Mesenchymal stem cell (in vitro differentiated cells and primary cell): ENCODE measurements at regions not wholly inside any gene's neighbourhood (a gene's known extent, or its start where the extent isn't known, plus 50 kb on each side); places are given as distances from the start of the nearest gene placed in this dataset.

Source experiments
- DNase-seq: peaks from one replicate; pipeline ENCODE4 v3.0.0-alpha.2; 2013
- H2AFZ ChIP-seq: one replicate; pipeline ENCODE4 v1.6.1; 2013; ENCODE audit warnings: low read depth, mild to moderate bottlenecking, control low read depth, inconsistent platforms, low read length, moderate library complexity
- H2AK5ac ChIP-seq: 2 replicates; pipeline ENCODE4 v1.6.1; 2013; ENCODE audit warnings: low read length, moderate library complexity, mild to moderate bottlenecking, inconsistent platforms; ENCODE audit not compliant: severe bottlenecking
- H2BK120ac ChIP-seq: one replicate; pipeline ENCODE4 v1.6.1; 2013; ENCODE audit warnings: low read depth, mild to moderate bottlenecking, inconsistent platforms, low read length, moderate library complexity
- H2BK12ac ChIP-seq, 2 experiments: one replicate each; pipeline ENCODE4 v1.6.1; 2013; ENCODE audit warnings: inconsistent platforms in 2 of 2, low read length in 2 of 2, mild to moderate bottlenecking in 2 of 2, moderate library complexity in 2 of 2, control low read depth in 1 of 2
- H2BK15ac ChIP-seq: one replicate; pipeline ENCODE4 v1.6.1; 2013; ENCODE audit warnings: mild to moderate bottlenecking, low read depth, inconsistent platforms; ENCODE audit not compliant: poor library complexity, severe bottlenecking
- H2BK5ac ChIP-seq: 2 replicates; pipeline ENCODE4 v1.6.1; 2013; ENCODE audit warnings: low read depth, mild to moderate bottlenecking, low read length, control low read depth, inconsistent platforms; ENCODE audit not compliant: poor library complexity, severe bottlenecking
- H3K14ac ChIP-seq, 2 experiments: one replicate each; pipeline ENCODE4 v1.6.1; 2013; ENCODE audit warnings: inconsistent platforms in 2 of 2, low read length in 2 of 2, control low read depth in 1 of 2, mild to moderate bottlenecking in 1 of 2, moderate library complexity in 1 of 2
- H3K18ac ChIP-seq, 2 experiments: one replicate each; pipeline ENCODE4 v1.6.1; 2013; ENCODE audit warnings: inconsistent platforms in 2 of 2, low read length in 2 of 2, control low read depth in 1 of 2, low read depth in 1 of 2, mild to moderate bottlenecking in 1 of 2
- H3K23ac ChIP-seq, 2 experiments: one replicate each; pipeline ENCODE4 v1.6.1; 2013; ENCODE audit warnings: inconsistent platforms in 2 of 2, low read length in 2 of 2, mild to moderate bottlenecking in 2 of 2, moderate library complexity in 2 of 2, control low read depth in 1 of 2
- H3K27ac ChIP-seq: 2 replicates; pipeline ENCODE4 v1.5.1; 2013; ENCODE audit warnings: mild to moderate bottlenecking, moderate library complexity, low read length, control low read depth, inconsistent platforms; ENCODE audit not compliant: poor library complexity, severe bottlenecking
- H3K27me3 ChIP-seq, 2 experiments: 2 replicates each; pipeline versions ENCODE4 v1.6.1 to v1.7.0; 2013; ENCODE audit warnings: low read length in 2 of 2, mild to moderate bottlenecking in 2 of 2, moderate library complexity in 2 of 2, control low read depth in 1 of 2, inconsistent platforms in 1 of 2; ENCODE audit not compliant: control insufficient read depth in 1 of 2, insufficient read depth in 1 of 2
- H3K36me3 ChIP-seq, 2 experiments: 2 replicates each; pipeline versions ENCODE4 v1.6.1 to v1.7.0; 2013; ENCODE audit warnings: low read length in 2 of 2, control low read depth in 1 of 2, inconsistent platforms in 1 of 2, low read depth in 1 of 2, mild to moderate bottlenecking in 1 of 2; ENCODE audit not compliant: insufficient read depth in 2 of 2, control insufficient read depth in 1 of 2
- H3K4ac ChIP-seq, 2 experiments: one replicate each; pipeline ENCODE4 v1.6.1; 2013; ENCODE audit warnings: inconsistent platforms in 2 of 2, low read length in 2 of 2, mild to moderate bottlenecking in 2 of 2, moderate library complexity in 2 of 2, control low read depth in 1 of 2, low read depth in 1 of 2
- H3K4me1 ChIP-seq: 2 replicates; pipeline ENCODE4 v1.6.1; 2013; ENCODE audit warnings: low read depth, low read length, control low read depth; ENCODE audit not compliant: control insufficient read depth, insufficient read depth
- H3K4me2 ChIP-seq: 2 replicates; pipeline ENCODE4 v1.6.1; 2013; ENCODE audit warnings: low read length, mild to moderate bottlenecking, inconsistent platforms; ENCODE audit not compliant: poor library complexity, severe bottlenecking
- H3K4me3 ChIP-seq, 2 experiments: 2 replicates each; pipeline versions ENCODE4 v1.5.1 to v1.7.0; 2013; ENCODE audit warnings: low read length in 2 of 2, mild to moderate bottlenecking in 2 of 2, control low read depth in 1 of 2, low read depth in 1 of 2; ENCODE audit not compliant: insufficient read depth in 1 of 2
- H3K79me1 ChIP-seq: replicated peaks from 2 replicates; pipeline ENCODE4 v1.6.1; 2013; ENCODE audit warnings: mild to moderate bottlenecking, control low read depth, low read length, inconsistent platforms; ENCODE audit not compliant: poor library complexity, severe bottlenecking
- H3K9ac ChIP-seq: 2 replicates; pipeline ENCODE4 v1.7.0; 2013; ENCODE audit warnings: mild to moderate bottlenecking, low read length, moderate library complexity
- H3K9me3 ChIP-seq: 2 replicates; pipeline ENCODE4 v1.7.0; 2013; ENCODE audit warnings: mild to moderate bottlenecking, low read length; ENCODE audit not compliant: control insufficient read depth
- H4K8ac ChIP-seq: one replicate; pipeline ENCODE4 v1.6.1; 2013; ENCODE audit warnings: inconsistent platforms, mild to moderate bottlenecking, low read length, moderate library complexity
- H4K91ac ChIP-seq: one replicate; pipeline ENCODE4 v1.6.1; 2013; ENCODE audit warnings: mild to moderate bottlenecking, low read length, inconsistent platforms
- WGBS: methylation state at CpG from one replicate; pipeline ENCODE4 v1.1.7; 2013; ENCODE audit warnings: mixed read lengths; 5-methylcytosine and 5-hydroxymethylcytosine counted together

DNA sequence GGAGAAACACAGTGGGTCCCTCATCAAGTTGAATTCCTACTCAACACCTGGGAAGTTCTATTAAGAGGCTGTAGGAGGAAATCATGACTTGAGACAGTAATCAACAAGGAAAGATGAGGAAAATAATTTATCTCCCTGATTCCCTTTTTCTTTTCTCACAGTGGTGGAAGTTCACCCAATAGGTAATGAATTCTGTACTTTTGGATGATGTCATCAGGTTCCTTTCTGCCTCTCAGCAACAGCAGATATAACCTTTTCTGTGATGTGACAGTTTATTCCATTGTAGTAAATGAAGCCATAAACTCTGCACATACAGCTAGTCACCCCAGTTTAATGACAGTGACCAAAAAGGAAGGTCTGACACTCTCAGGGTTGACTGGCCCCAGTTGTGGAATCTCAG is 1265.0 kb downstream of the NXPH1 start:
- H3K14ac ChIP-seq = no peak overlapping the region
- no peak overlapping the region for H2AK5ac ChIP-seq
- no peak overlapping the region for H2AFZ ChIP-seq
- no peak overlapping the region for H3K4ac ChIP-seq
- H3K18ac ChIP-seq = no peak overlapping the region
- H3K9ac ChIP-seq = no peak overlapping the region
- no peak overlapping the region for H3K27ac ChIP-seq
- peaks cover 2% of the 10 kb centered on the region for H3K4me1 ChIP-seq
- H3K9me3 ChIP-seq = peaks cover 22% of the 10 kb centered on the region
- H3K79me1 ChIP-seq = no peaks in the 10 kb centered on the region
- no peak overlapping the region for H2BK15ac ChIP-seq
- H3K4me2 ChIP-seq = no peak overlapping the region
- no peak for DNase-seq
- H2BK120ac ChIP-seq = no peak overlapping the region
- no peak overlapping the region for H4K91ac ChIP-seq
- no peak overlapping the region for H4K8ac ChIP-seq
- no peaks in the 10 kb centered on the region for H3K36me3 ChIP-seq
- no peaks in the 10 kb centered on the region for H3K27me3 ChIP-seq
- no peak overlapping the region for H2BK12ac ChIP-seq
- H3K23ac ChIP-seq = no peak overlapping the region
- H3K4me3 ChIP-seq = no peak overlapping the region
- H2BK5ac ChIP-seq = no peak overlapping the region

DNA sequence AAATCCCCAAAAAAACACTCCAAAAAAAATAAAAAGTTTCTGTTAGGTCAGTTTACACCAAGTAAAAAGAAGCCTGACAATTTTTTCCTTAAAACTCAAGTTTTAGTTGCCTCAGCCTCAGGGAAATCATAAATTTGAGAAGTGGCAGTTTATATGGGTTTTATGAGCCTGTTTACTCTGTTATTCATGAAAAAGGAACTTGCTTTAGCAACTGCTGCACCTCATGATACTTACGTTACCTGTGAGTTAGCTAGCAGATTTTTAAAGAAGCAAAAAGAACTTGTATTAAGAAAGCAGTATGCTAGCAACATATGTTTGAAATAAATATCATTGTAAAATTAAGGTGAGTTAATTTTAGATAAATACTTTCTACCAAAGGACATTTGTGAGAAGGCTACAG is 1264.5 kb upstream of the PHF14 start:
- Histone ChIP-seq H3K18ac (no peak overlapping the region), H2BK15ac (no peak overlapping the region), H3K36me3 (no peaks in the 10 kb centered on the region), H3K4ac (no peak overlapping the region), H2BK12ac (no peak overlapping the region), H3K9ac (no peak overlapping the region), H3K23ac (no peak overlapping the region), H2BK5ac (no peak overlapping the region), H3K4me2 (no peak overlapping the region), H2AK5ac (no peak overlapping the region), H4K8ac (no peak overlapping the region), H3K9me3 (peaks cover 35% of the 10 kb centered on the region), H2BK120ac (no peak overlapping the region), H3K27ac (no peak overlapping the region), H4K91ac (no peak overlapping the region), H3K4me1 (no peaks in the 10 kb centered on the region), H3K27me3 (no peaks in the 10 kb centered on the region), H3K14ac (no peak overlapping the region), H3K79me1 (no peaks in the 10 kb centered on the region), H3K4me3 (no peak overlapping the region), H2AFZ (no peak overlapping the region)
- DNase-seq = no peak
- WGBS = 80% methylated on average over 1 of the region's 1 CpG

DNA sequence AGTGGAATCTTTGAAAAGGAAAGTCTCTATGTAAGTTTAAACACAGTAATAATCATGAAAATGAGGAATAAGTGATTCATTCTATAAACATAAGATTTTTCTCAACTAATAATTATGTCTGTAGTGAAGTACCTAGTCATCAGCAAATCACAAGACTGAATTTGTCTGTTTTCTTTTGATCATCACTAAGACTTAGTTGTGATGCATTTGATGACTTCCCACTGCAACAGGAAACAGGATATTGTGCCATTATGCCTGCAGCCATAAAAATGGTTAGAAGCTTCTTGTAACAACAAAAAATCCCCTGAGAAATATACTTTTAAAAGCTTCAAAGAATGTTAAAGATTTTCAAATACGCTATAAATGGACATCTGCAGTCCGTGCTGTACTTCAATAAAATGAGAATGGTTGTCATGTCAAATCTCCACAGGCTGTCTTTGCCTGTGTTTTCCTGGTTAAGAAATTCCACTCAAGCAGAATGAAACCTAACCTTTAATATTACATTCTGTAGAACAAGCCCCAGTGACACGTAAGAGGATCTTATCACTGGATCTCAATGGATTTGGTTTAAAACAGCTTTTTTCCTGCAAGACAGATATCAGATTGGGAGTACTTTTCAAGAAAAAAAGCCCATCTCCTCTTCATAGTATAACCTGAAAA is 1262.3 kb upstream of the PHF14 start:
- Histone ChIP-seq H2BK120ac (no peak overlapping the region), H4K8ac (no peak overlapping the region), H3K27me3 (no peaks in the 10 kb centered on the region), H2BK15ac (no peak overlapping the region), H3K79me1 (no peaks in the 10 kb centered on the region), H2BK5ac (no peak overlapping the region), H3K27ac (no peak overlapping the region), H3K4me3 (no peak overlapping the region), H3K9ac (no peak overlapping the region), H2BK12ac (no peak overlapping the region), H3K23ac (no peak overlapping the region), H3K4me2 (no peak overlapping the region), H3K36me3 (no peaks in the 10 kb centered on the region), H2AFZ (no peak overlapping the region), H2AK5ac (no peak overlapping the region), H4K91ac (no peak overlapping the region), H3K9me3 (peaks cover 33% of the 10 kb centered on the region), H3K4me1 (no peaks in the 10 kb centered on the region), H3K18ac (no peak overlapping the region), H3K4ac (no peak overlapping the region), H3K14ac (no peak overlapping the region)
- no peak for DNase-seq
- WGBS = 34% methylated on average over 3 of the region's 3 CpGs

DNA sequence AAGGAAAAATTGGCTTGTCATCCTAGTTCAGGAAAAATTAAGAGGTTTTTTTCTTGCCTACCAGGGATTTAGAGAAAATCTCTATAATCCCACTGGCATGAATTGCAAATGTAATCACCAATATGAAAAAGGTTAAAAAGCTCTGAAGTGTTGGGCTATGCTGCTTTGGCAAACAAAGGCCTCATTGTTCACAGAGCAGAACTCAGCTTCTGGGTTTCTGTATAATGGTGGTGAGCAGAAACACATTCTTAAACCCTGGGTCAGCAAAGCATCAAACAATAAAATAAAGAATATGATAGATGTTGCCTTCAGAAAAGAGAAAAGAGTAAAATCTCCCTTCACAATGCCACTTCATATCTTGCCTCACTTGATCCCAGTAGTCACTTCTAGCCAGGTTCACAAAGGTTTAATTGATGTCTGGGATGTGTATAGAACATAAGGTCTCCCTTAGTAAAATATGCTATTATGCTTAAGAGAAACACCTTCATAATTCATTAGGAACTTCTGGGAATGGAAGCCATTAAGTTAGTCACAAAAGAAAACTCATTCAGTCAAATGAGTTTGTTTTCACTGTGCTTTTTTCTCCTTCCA is 1255.5 kb upstream of the PHF14 start:
- DNase-seq = no peak
- H2BK5ac ChIP-seq = no peak overlapping the region
- H2AFZ ChIP-seq = no peak overlapping the region

More for the DNA sequence above, 1255.5 kb upstream of the PHF14 start:
- no peak overlapping the region for H3K4ac ChIP-seq
- H3K27ac ChIP-seq = peak overlapping the region; percentile 45
- H2AK5ac ChIP-seq = no peak overlapping the region
- no peak overlapping the region for H3K23ac ChIP-seq
- H3K79me1 ChIP-seq = no peaks in the 10 kb centered on the region
- no peaks in the 10 kb centered on the region for H3K27me3 ChIP-seq
- no peak overlapping the region for H3K14ac ChIP-seq
- H3K9me3 ChIP-seq = peaks cover 14% of the 10 kb centered on the region
- H2BK12ac ChIP-seq = no peak overlapping the region
- H2BK120ac ChIP-seq = no peak overlapping the region
- H3K4me1 ChIP-seq = no peaks in the 10 kb centered on the region
- no peak overlapping the region for H2BK15ac ChIP-seq
- H3K9ac ChIP-seq = no peak overlapping the region
- H3K36me3 ChIP-seq = no peaks in the 10 kb centered on the region
- no peak overlapping the region for H4K8ac ChIP-seq
- no peak overlapping the region for H4K91ac ChIP-seq
- H3K18ac ChIP-seq = no peak overlapping the region
- no peak overlapping the region for H3K4me3 ChIP-seq
- H3K4me2 ChIP-seq = no peak overlapping the region
